ENCODE measurements at regions not wholly inside any gene's neighbourhood (a gene's known extent, or its start where the extent isn't known, plus 50 kb on each side); places are given as distances from the start of the nearest gene placed in this dataset.

DNA sequence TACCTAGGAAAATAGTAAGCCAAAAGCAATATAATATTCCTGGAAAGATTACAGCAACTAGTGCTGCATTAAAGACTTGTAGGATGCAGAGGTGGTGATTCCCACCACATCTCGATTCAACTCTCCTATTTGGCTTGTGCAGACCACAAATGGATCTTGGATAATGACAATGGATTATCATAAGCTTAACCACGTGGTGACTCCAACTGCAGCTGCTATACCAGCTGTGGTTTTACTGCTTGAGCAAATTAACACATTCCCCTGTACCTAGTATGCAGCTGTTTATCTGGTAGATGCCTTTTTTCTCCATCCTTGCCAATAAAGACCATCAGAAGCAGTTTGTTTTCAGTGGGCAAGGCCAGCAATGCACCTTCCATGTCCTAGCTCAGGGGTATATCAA lies 542.7 kb upstream of the ADGRL4 start:
- no peaks in the 10 kb centered on the region for H3K27me3 ChIP-seq (ENCODE audit: insufficient read depth, low read length)

GRCh38 chr1:79547514-79547913 lies 541.0 kb upstream of the ADGRL4 start:
- TF ChIP-seq, protein P1, sequence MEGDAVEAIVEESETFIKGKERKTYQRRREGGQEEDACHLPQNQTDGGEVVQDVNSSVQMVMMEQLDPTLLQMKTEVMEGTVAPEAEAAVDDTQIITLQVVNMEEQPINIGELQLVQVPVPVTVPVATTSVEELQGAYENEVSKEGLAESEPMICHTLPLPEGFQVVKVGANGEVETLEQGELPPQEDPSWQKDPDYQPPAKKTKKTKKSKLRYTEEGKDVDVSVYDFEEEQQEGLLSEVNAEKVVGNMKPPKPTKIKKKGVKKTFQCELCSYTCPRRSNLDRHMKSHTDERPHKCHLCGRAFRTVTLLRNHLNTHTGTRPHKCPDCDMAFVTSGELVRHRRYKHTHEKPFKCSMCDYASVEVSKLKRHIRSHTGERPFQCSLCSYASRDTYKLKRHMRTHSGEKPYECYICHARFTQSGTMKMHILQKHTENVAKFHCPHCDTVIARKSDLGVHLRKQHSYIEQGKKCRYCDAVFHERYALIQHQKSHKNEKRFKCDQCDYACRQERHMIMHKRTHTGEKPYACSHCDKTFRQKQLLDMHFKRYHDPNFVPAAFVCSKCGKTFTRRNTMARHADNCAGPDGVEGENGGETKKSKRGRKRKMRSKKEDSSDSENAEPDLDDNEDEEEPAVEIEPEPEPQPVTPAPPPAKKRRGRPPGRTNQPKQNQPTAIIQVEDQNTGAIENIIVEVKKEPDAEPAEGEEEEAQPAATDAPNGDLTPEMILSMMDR (IDR thresholded peaks at IDR 0.05; ENCODE audit: low read length), result no peak
- TF ChIP-seq EZH2 (IDR thresholded peaks at IDR 0.05; ENCODE audit: borderline replicate concordance, low read length), result no peak

More for the DNA sequence above, 542.7 kb upstream of the ADGRL4 start:
- H3K79me2 ChIP-seq (ENCODE audit: insufficient read depth, low read length), result no peaks in the 10 kb centered on the region
- no peaks in the 10 kb centered on the region for H3K36me3 ChIP-seq (ENCODE audit: insufficient read depth, low read length)
- H3K9ac ChIP-seq (ENCODE audit: low read length), result no peak overlapping the region
- TF ChIP-seq EZH2 (IDR thresholded peaks at IDR 0.05; ENCODE audit: borderline replicate concordance, low read length), result no peak
- TF ChIP-seq, protein P1 (IDR thresholded peaks at IDR 0.05; ENCODE audit: low read length), result no peak
- no peak overlapping the region for H2AFZ ChIP-seq (ENCODE audit: low read length)
- H4K20me1 ChIP-seq (ENCODE audit: insufficient read depth, low read length), result no peaks in the 10 kb centered on the region
- no peak overlapping the region for H3K4me2 ChIP-seq (ENCODE audit: low read length)
- no peaks in the 10 kb centered on the region for H3F3A ChIP-seq (ENCODE audit: insufficient read depth, low read length)
- H3K4me3 ChIP-seq (ENCODE audit: low read depth, low read length, poor library complexity, severe bottlenecking), result no peak overlapping the region
- no peak overlapping the region for H3K27ac ChIP-seq (ENCODE audit: low read depth, low read length, poor library complexity, severe bottlenecking)
- H3K9me2 ChIP-seq (ENCODE audit: low read depth, low read length), result no peaks in the 10 kb centered on the region
- H3K4me1 ChIP-seq (ENCODE audit: insufficient read depth, low read length, severe bottlenecking), result no peaks in the 10 kb centered on the region
- H3K9me3 ChIP-seq (ENCODE audit: low read length), result no peaks in the 10 kb centered on the region

DNA sequence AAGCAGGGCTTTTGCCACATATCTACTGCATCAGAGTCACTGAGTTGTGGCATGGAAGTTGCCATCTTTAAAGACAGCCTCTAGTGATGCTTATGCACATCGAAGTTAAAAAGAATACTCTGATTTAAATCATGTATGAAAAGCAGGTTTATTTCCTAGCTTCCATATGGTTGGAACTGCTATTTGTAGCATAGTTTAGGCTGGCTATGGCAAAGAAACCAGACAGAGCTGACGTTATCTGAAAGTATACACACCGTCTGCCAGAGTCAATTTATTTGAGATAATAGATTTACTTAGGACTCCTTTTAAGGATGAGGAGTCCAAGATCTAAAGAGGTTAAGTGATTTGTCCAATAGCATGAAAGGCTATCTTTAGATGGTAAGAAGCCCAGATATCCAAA lies 536.9 kb upstream of the ADGRL4 start:
- no peaks in the 10 kb centered on the region for H3K27me3 ChIP-seq (ENCODE audit: insufficient read depth, low read length)
- no peaks in the 10 kb centered on the region for H3K9me3 ChIP-seq (ENCODE audit: low read length)
- no peaks in the 10 kb centered on the region for H4K20me1 ChIP-seq (ENCODE audit: insufficient read depth, low read length)

More at GRCh38 chr1:79547514-79547913, 541.0 kb upstream of the ADGRL4 start:
- H3K27me3 ChIP-seq (ENCODE audit: insufficient read depth, low read length), result no peaks in the 10 kb centered on the region
- H3K9me2 ChIP-seq (ENCODE audit: low read depth, low read length), result no peaks in the 10 kb centered on the region
- H4K20me1 ChIP-seq (ENCODE audit: insufficient read depth, low read length), result no peaks in the 10 kb centered on the region
- no peak overlapping the region for H3K4me2 ChIP-seq (ENCODE audit: low read length)
- H3K27ac ChIP-seq (ENCODE audit: low read depth, low read length, poor library complexity, severe bottlenecking), result no peak overlapping the region
- no peak overlapping the region for H2AFZ ChIP-seq (ENCODE audit: low read length)
- no peaks in the 10 kb centered on the region for H3F3A ChIP-seq (ENCODE audit: insufficient read depth, low read length)
- H3K36me3 ChIP-seq (ENCODE audit: insufficient read depth, low read length), result no peaks in the 10 kb centered on the region
- H3K9ac ChIP-seq (ENCODE audit: low read length), result no peak overlapping the region
- no peaks in the 10 kb centered on the region for H3K9me3 ChIP-seq (ENCODE audit: low read length)
- H3K4me1 ChIP-seq (ENCODE audit: insufficient read depth, low read length, severe bottlenecking), result no peaks in the 10 kb centered on the region
- no peaks in the 10 kb centered on the region for H3K79me2 ChIP-seq (ENCODE audit: insufficient read depth, low read length)
- no peak overlapping the region for H3K4me3 ChIP-seq (ENCODE audit: low read depth, low read length, poor library complexity, severe bottlenecking)

More for the DNA sequence above, 536.9 kb upstream of the ADGRL4 start:
- Histone ChIP-seq H3K9me2 (ENCODE audit: low read depth, low read length) (no peaks in the 10 kb centered on the region), H3K36me3 (ENCODE audit: insufficient read depth, low read length) (no peaks in the 10 kb centered on the region), H3K9ac (ENCODE audit: low read length) (no peak overlapping the region), H3F3A (ENCODE audit: insufficient read depth, low read length) (no peaks in the 10 kb centered on the region), H2AFZ (ENCODE audit: low read length) (no peak overlapping the region), H3K27ac (ENCODE audit: low read depth, low read length, poor library complexity, severe bottlenecking) (no peak overlapping the region), H3K4me2 (ENCODE audit: low read length) (no peak overlapping the region), H3K4me1 (ENCODE audit: insufficient read depth, low read length, severe bottlenecking) (no peaks in the 10 kb centered on the region), H3K4me3 (ENCODE audit: low read depth, low read length, poor library complexity, severe bottlenecking) (no peak overlapping the region), H3K79me2 (ENCODE audit: insufficient read depth, low read length) (no peaks in the 10 kb centered on the region)
- TF ChIP-seq, protein P1 (IDR thresholded peaks at IDR 0.05; ENCODE audit: low read length), result no peak
- TF ChIP-seq EZH2 (IDR thresholded peaks at IDR 0.05; ENCODE audit: borderline replicate concordance, low read length), result no peak
